ENCODE measurements at regions not wholly inside any gene's neighbourhood (a gene's known extent, or its start where the extent isn't known, plus 50 kb on each side); places are given as distances from the start of the nearest gene placed in this dataset.
"Not testable (repeated sequence)": the region's sequence is repeated elsewhere in the genome, so short reads cannot be mapped to it uniquely, and the experiment has no call there.

GRCh38 chr5:7305000-7305674, 90.8 kb upstream of the ADCY2 start:
- TF ChIP-seq HDGF (IDR thresholded peaks at IDR 0.05; ENCODE audit: borderline replicate concordance); FOXM1 (IDR thresholded peaks at IDR 0.05; ENCODE audit: borderline replicate concordance); CTBP1 (IDR thresholded peaks at IDR 0.05; ENCODE audit: borderline replicate concordance); ELF4 (IDR thresholded peaks at IDR 0.05); BHLHE40 (IDR thresholded peaks at IDR 0.05; ENCODE audit: borderline replicate concordance); NFRKB (IDR thresholded peaks at IDR 0.05); SUZ12 (IDR thresholded peaks at IDR 0.05); TARDBP (IDR thresholded peaks at IDR 0.05); PKNOX1 (IDR thresholded peaks at IDR 0.05); FOXA1 (IDR thresholded peaks at IDR 0.05); FOXK2 (IDR thresholded peaks at IDR 0.05); SP1 (IDR thresholded peaks at IDR 0.05); ARNT (IDR thresholded peaks at IDR 0.05): not testable (repeated sequence)

Data from HEK293T (cell line).